Umbilical cord (tissue), 1 donor: ENCODE measurements at regions not wholly inside any gene's neighbourhood (a gene's known extent, or its start where the extent isn't known, plus 50 kb on each side); places are given as distances from the start of the nearest gene placed in this dataset.
"Not testable (repeated sequence)": the region's sequence is repeated elsewhere in the genome, so short reads cannot be mapped to it uniquely, and the experiment has no call there.

Experiments used
- DNase-seq: peaks from one replicate; pipeline ENCODE4 v3.0.0-alpha.2; 2015; ENCODE audit warnings: low spot score

GRCh38 chr7:10579561-10579960 is 394.1 kb upstream of the PHF14 start:
- peak; percentile 36 for DNase-seq

GRCh38 chr7:10584886-10585285 is 388.8 kb upstream of the PHF14 start:
- no peak for DNase-seq

GRCh38 chr7:10588084-10588483 is 385.6 kb upstream of the PHF14 start:
- no peak for DNase-seq

GRCh38 chr7:10592604-10593003 is 381.1 kb upstream of the PHF14 start:
- no peak for DNase-seq

- no peak for DNase-seq
Measured at GRCh38 chr7:10593080-10593479, 380.6 kb upstream of the PHF14 start.

- no peak for DNase-seq
Measured at GRCh38 chr7:10596827-10597226, 376.8 kb upstream of the PHF14 start.

GRCh38 chr7:10604128-10604527 is 369.5 kb upstream of the PHF14 start:
- no peak for DNase-seq

- no peak for DNase-seq
Measured at GRCh38 chr7:10612950-10613349, 360.7 kb upstream of the PHF14 start.

GRCh38 chr7:10618953-10619352 is 354.7 kb upstream of the PHF14 start:
- DNase-seq = no peak

- DNase-seq = no peak
Measured at GRCh38 chr7:10632712-10633111, 341.0 kb upstream of the PHF14 start.

GRCh38 chr7:10634239-10634638 is 339.4 kb upstream of the PHF14 start:
- no peak for DNase-seq

- DNase-seq = no peak
Measured at GRCh38 chr7:10637991-10638390, 335.7 kb upstream of the PHF14 start.

GRCh38 chr7:10643545-10643944 is 330.1 kb upstream of the PHF14 start:
- no peak for DNase-seq

GRCh38 chr7:10644849-10645248 is 328.8 kb upstream of the PHF14 start:
- DNase-seq = no peak

- no peak for DNase-seq
Measured at GRCh38 chr7:10646194-10646593, 327.5 kb upstream of the PHF14 start.

GRCh38 chr7:10648289-10648688 is 325.4 kb upstream of the PHF14 start:
- DNase-seq = no peak

- not testable (repeated sequence) for DNase-seq
Measured at GRCh38 chr7:10649120-10649519, 324.6 kb upstream of the PHF14 start.

- DNase-seq = no peak
Measured at GRCh38 chr7:10655031-10655430, 318.6 kb upstream of the PHF14 start.

- no peak for DNase-seq
Measured at GRCh38 chr7:10657201-10657600, 316.5 kb upstream of the PHF14 start.

- DNase-seq = no peak
Measured at GRCh38 chr7:10657837-10658236, 315.8 kb upstream of the PHF14 start.

GRCh38 chr7:10662491-10662890 is 311.2 kb upstream of the PHF14 start:
- DNase-seq = no peak

- DNase-seq = no peak
Measured at GRCh38 chr7:10662982-10663884, 310.4 kb upstream of the PHF14 start.

- DNase-seq = no peak
Measured at GRCh38 chr7:10672186-10672585, 301.5 kb upstream of the PHF14 start.

GRCh38 chr7:10677211-10677610 is 296.5 kb upstream of the PHF14 start:
- no peak for DNase-seq
